ENCODE measurements at regions not wholly inside any gene's neighbourhood (a gene's known extent, or its start where the extent isn't known, plus 50 kb on each side); places are given as distances from the start of the nearest gene placed in this dataset.

GRCh38 chrX:95662200-95662599 is 1022.4 kb upstream of the DIAPH2 start:
- TF ChIP-seq CTCF (IDR thresholded peaks at IDR 0.05; ENCODE audit: low read depth, low read length) (no peak), EZH2phosphoT487 (IDR thresholded peaks at IDR 0.05; ENCODE audit: low read depth) (no peak)
